Adipocyte (in vitro differentiated cells): ENCODE measurements at regions not wholly inside any gene's neighbourhood (a gene's known extent, or its start where the extent isn't known, plus 50 kb on each side); places are given as distances from the start of the nearest gene placed in this dataset.

Source experiments
- DNase-seq: peaks from one replicate; pipeline ENCODE4 v3.0.0-alpha.2; 2015; ENCODE audit warnings: low read depth
- H3K27me3 ChIP-seq: replicated peaks from 2 replicates; pipeline ENCODE4 v1.7.0; 2013; ENCODE audit warnings: mild to moderate bottlenecking, low read length, moderate library complexity; ENCODE audit not compliant: control insufficient read depth, insufficient read depth
- H3K36me3 ChIP-seq: 2 replicates; pipeline ENCODE4 v1.7.0; 2013; ENCODE audit warnings: low read length, mild to moderate bottlenecking, moderate library complexity; ENCODE audit not compliant: control insufficient read depth, insufficient read depth, severe bottlenecking
- H3K4me1 ChIP-seq: 2 replicates; pipeline ENCODE4 v1.7.0; 2013; ENCODE audit warnings: mild to moderate bottlenecking, low read length, moderate library complexity; ENCODE audit not compliant: control insufficient read depth, insufficient read depth
- H3K4me3 ChIP-seq: 2 replicates; pipeline ENCODE4 v1.7.0; 2013; ENCODE audit warnings: mild to moderate bottlenecking, low read length, moderate library complexity
- H3K9ac ChIP-seq: 2 replicates; pipeline ENCODE4 v1.7.0; 2013; ENCODE audit warnings: mild to moderate bottlenecking, low read length, moderate library complexity
- H3K9me3 ChIP-seq: 2 replicates; pipeline ENCODE4 v1.7.0; 2013; ENCODE audit warnings: mild to moderate bottlenecking, low read length, moderate library complexity; ENCODE audit not compliant: control insufficient read depth

DNA sequence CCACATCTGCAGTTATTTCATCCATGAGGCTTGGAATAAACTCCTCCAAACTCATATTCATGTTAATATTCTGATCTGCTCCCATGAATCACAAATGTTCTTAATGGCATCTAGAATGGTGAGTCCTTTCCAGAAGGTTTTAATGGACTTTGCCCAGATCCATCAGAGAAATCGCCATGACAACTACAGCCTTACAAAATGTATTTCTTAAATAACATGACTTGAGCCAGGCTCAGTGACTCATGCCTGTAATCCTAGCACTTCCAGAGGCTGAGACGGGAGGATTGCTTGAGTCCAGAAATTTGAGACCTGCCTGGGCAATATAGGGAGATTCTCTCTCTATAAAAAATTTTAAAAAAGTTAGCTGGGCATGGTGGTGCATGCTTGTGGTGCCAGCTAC is 102.1 kb upstream of the TMEM168 start:
- Histone ChIP-seq H3K4me3 (no peak overlapping the region), H3K4me1 (peaks cover 4% of the 10 kb centered on the region), H3K27me3 (no peaks in the 10 kb centered on the region), H3K9ac (no peak overlapping the region), H3K9me3 (no peaks in the 10 kb centered on the region), H3K36me3 (peaks cover 18% of the 10 kb centered on the region)
- peak; percentile 43 for DNase-seq

DNA sequence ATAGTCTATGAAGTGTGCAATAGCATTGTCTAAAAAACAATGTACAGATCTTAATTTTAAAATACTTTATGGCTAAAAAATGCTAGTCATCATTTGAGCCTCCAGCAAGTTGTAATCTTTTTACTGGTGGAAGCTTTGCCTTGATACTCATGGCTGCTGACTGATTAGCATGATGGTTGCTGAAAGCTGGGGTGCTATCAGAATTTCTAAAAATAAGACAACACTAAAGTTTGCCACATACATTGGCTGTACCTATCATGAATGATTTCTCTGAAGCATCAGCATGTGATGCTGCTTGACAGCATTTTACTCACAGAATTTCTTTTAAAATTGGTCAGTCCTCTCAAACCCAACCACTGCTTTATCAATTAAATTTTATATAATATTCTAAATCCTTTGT is 101.5 kb upstream of the TMEM168 start:
- Histone ChIP-seq H3K27me3 (no peaks in the 10 kb centered on the region), H3K9me3 (no peaks in the 10 kb centered on the region), H3K36me3 (peaks cover 18% of the 10 kb centered on the region), H3K4me1 (peaks cover 4% of the 10 kb centered on the region), H3K9ac (no peak overlapping the region), H3K4me3 (no peak overlapping the region)
- DNase-seq, result no peak

DNA sequence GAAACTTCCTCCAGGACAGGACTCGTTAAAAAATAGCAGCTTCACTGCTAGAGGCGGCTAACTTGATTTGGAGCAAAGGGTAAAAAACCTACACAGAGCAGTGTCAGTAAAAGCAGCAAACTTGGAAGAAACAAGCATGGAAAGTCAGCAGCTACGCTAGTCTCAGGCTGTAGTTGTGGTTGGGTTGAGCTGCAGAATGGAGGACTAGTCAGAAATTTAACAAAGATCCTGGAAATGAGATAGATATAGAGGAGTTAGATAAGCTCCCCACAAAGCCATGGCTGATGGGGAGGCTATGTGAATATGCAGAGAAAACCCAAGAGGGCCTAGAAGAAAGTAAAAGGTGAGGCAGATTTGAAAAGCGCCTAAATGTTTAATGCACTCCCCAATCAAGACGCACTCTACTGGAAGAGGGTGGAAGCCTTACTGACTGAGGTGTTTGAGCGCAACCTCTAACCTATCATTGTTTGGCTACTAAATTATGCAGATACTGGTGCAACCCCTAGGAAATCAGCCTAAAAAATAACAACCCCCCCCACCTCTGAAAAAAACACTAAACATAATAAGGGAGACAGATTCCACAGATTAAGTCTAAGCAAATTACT is 99.7 kb upstream of the TMEM168 start:
- peaks cover 15% of the 10 kb centered on the region for H3K36me3 ChIP-seq
- H3K4me1 ChIP-seq, result peaks cover 4% of the 10 kb centered on the region
- H3K9ac ChIP-seq, result no peak overlapping the region
- DNase-seq, result no peak
- no peaks in the 10 kb centered on the region for H3K9me3 ChIP-seq
- no peaks in the 10 kb centered on the region for H3K27me3 ChIP-seq
- H3K4me3 ChIP-seq, result no peak overlapping the region

- Histone ChIP-seq H3K9ac (no peak overlapping the region), H3K27me3 (no peaks in the 10 kb centered on the region), H3K9me3 (no peaks in the 10 kb centered on the region), H3K36me3 (peaks cover 14% of the 10 kb centered on the region), H3K4me1 (peaks cover 4% of the 10 kb centered on the region), H3K4me3 (no peak overlapping the region)
- DNase-seq, result no peak
Measured at GRCh38 chr7:112889268-112889667, 99.1 kb upstream of the TMEM168 start.

- DNase-seq, result peak; percentile 56
- H3K9me3 ChIP-seq, result no peaks in the 10 kb centered on the region
- H3K9ac ChIP-seq, result no peak overlapping the region
- H3K36me3 ChIP-seq, result peaks cover 9% of the 10 kb centered on the region
- no peak overlapping the region for H3K4me3 ChIP-seq
- H3K27me3 ChIP-seq, result no peaks in the 10 kb centered on the region
- H3K4me1 ChIP-seq, result peaks cover 4% of the 10 kb centered on the region
Measured at GRCh38 chr7:112888781-112889180, 98.6 kb upstream of the TMEM168 start.

DNA sequence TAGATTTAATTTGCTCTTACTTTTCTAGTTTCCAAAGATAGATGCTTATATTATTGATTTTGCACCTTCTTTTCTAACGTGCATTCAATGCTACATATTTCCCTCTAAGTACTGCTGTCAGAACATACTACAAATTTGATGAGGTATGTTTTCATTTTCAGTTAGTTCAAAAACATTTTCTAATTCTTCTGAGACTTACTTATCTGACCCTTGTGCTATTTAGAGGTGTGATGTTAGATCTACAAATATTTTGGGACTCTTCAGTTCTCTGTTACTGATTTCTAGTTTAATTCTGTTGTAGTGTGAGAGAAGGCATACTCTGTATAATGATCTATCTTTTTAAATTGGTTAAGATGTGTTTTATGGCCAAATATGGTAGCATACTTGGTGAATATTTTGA is 97.8 kb upstream of the TMEM168 start:
- Histone ChIP-seq H3K4me3 (no peak overlapping the region), H3K27me3 (no peaks in the 10 kb centered on the region), H3K9ac (no peak overlapping the region), H3K9me3 (no peaks in the 10 kb centered on the region), H3K4me1 (peaks cover 4% of the 10 kb centered on the region), H3K36me3 (peaks cover 3% of the 10 kb centered on the region)
- DNase-seq, result no peak

DNA sequence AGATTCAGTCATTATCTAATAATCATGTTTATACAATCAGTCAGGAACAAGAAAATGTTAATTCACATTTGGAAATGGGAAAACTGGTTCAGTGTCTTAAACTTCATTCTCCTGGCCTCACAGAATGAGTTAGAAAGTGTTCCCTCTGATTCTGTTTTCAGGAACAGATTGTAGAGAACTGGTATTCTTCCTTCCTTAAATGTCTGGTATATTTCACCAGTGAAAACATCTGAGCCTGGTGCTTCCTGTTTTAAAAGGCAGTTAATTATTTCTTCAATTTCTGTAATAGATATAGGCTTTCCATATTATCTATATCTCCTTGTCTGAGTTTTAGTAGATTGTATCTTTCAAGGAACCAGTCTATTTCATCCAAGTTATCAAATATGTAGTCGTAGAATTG is 97.1 kb upstream of the TMEM168 start:
- H3K4me3 ChIP-seq, result no peak overlapping the region
- no peak overlapping the region for H3K9ac ChIP-seq
- peaks cover 4% of the 10 kb centered on the region for H3K4me1 ChIP-seq
- H3K9me3 ChIP-seq, result no peaks in the 10 kb centered on the region
- H3K36me3 ChIP-seq, result no peaks in the 10 kb centered on the region
- DNase-seq, result no peak
- no peaks in the 10 kb centered on the region for H3K27me3 ChIP-seq

DNA sequence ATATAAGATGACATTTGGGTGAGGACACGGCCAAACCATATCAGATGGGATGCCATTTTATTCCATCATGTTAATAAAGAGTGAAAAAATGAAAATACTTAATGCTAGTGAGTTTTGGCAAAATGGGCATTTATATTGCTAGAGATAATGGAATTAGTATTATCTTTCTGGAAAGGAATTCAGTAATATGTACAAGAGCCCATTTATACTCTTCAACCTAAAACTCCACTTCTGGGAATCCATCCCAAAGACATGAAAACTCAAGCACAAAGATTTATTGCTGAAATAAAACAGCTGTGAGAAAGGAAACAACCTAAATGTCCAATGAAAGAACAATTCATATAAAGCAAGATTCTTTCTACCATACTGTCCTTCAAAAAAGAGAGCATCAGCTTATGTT is 96.0 kb upstream of the TMEM168 start:
- peaks cover 4% of the 10 kb centered on the region for H3K4me1 ChIP-seq
- H3K4me3 ChIP-seq, result no peak overlapping the region
- H3K9ac ChIP-seq, result no peak overlapping the region
- H3K27me3 ChIP-seq, result no peaks in the 10 kb centered on the region
- DNase-seq, result no peak
- no peaks in the 10 kb centered on the region for H3K36me3 ChIP-seq
- H3K9me3 ChIP-seq, result no peaks in the 10 kb centered on the region

DNA sequence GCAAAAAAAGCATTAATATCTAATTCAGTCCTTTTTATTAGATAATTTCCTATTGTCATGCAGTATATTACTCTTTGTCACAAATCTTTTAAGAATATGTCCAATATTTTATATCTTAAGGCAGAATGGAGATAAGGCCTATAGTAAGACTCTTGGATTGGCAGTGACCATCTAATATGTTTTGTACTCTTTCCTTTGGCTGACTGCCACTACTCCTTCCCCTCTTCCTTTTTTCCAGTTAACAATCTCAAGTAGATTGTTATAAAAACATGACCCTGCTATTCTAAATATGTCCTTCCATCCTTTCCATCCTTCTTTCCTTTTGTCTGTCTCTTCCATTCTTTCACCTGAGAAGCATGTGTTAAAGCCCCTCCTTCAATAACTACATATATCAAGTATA is 92.8 kb upstream of the TMEM168 start:
- H3K36me3 ChIP-seq, result no peaks in the 10 kb centered on the region
- H3K9ac ChIP-seq, result no peak overlapping the region
- H3K9me3 ChIP-seq, result no peaks in the 10 kb centered on the region
- no peak overlapping the region for H3K4me3 ChIP-seq
- no peak for DNase-seq
- no peaks in the 10 kb centered on the region for H3K27me3 ChIP-seq
- H3K4me1 ChIP-seq, result peaks cover 8% of the 10 kb centered on the region

DNA sequence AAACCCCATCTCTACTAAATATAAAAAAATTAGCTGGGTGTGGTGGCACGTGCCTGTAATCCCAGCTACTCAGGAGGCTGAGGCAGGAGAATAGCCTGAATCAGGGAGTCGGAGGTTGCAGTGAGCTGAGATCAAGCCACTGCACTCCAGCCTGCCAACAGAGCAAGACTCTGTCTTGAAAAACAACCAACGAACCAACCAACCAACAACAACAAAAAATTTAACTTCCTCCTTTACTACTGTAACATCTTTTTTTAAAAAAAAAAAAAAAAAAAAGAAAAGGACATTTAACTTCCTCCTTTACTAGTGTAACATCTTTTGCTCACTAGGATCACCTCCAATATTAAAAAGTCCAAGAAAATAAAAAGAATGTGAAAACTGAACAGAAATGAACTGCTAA is 92.3 kb upstream of the TMEM168 start:
- H3K4me1 ChIP-seq, result peaks cover 12% of the 10 kb centered on the region
- H3K9me3 ChIP-seq, result no peaks in the 10 kb centered on the region
- no peak overlapping the region for H3K9ac ChIP-seq
- no peak overlapping the region for H3K4me3 ChIP-seq
- no peaks in the 10 kb centered on the region for H3K36me3 ChIP-seq
- no peaks in the 10 kb centered on the region for H3K27me3 ChIP-seq
- DNase-seq, result no peak

DNA sequence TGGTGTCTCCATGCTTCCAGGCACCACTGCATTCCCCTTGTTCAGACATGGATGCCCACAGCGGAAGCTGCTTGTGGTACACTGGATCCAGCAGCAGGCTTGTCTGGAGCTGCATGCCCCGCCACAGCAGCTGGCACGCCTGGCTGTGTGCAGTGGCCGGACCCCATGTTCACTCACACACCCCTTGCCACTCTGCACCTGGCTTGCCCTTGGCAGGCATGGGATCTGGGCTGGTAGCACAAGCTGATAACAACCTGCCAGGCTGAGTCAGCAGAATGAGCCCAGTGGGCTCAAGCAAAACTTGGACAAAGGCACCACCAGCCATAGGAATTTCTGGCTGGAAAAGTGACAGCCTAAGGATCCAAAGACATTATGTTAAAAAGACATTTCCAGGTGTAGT is 91.8 kb upstream of the TMEM168 start:
- no peak for DNase-seq
- Histone ChIP-seq H3K27me3 (no peaks in the 10 kb centered on the region), H3K4me1 (peaks cover 13% of the 10 kb centered on the region), H3K9me3 (no peaks in the 10 kb centered on the region), H3K9ac (no peak overlapping the region), H3K4me3 (no peak overlapping the region), H3K36me3 (no peaks in the 10 kb centered on the region)

GRCh38 chr7:112880818-112881418 is 90.7 kb upstream of the TMEM168 start:
- Histone ChIP-seq H3K9ac (no peak overlapping the region), H3K9me3 (no peaks in the 10 kb centered on the region), H3K27me3 (no peaks in the 10 kb centered on the region), H3K36me3 (no peaks in the 10 kb centered on the region), H3K4me1 (peaks cover 13% of the 10 kb centered on the region), H3K4me3 (no peak overlapping the region)
- no peak for DNase-seq
